GM12878 (cell line): ENCODE measurements at regions not wholly inside any gene's neighbourhood (a gene's known extent, or its start where the extent isn't known, plus 50 kb on each side); places are given as distances from the start of the nearest gene placed in this dataset.

Experiments
- ATAC-seq: fragments of 200-7000 bp; cut with Tn5 transposase; 3 replicates; pipeline ENCODE4 v1.9.1; 2020; ENCODE audit warnings: mild to moderate bottlenecking, moderate library complexity
- BruUV-seq: library from RNA; stranded (reverse); fragments of 400-500 nt; replicated peaks from 2 replicates; lab custom pipeline; 2021; lab: Mats Ljungman, UMichigan
- CTCF ChIA-PET: fragments of 300-600 bp; sonication (Branson Sonifier 250); formaldehyde crosslinking; extraction: SDS; loops from one replicate; lab custom pipeline; 2021; ENCODE audit warnings: inconsistent platforms; lab: Yijun Ruan, JAX
- POLR2A ChIA-PET: fragments of 350-600 bp; formaldehyde crosslinking; extraction: SDS; loops from one replicate; lab custom pipeline; 2021; ENCODE audit warnings: inconsistent platforms; lab: Charles Lee
- RAD21 ChIA-PET: fragments of 300-600 bp; sonication (Branson Sonifier 250); formaldehyde crosslinking; loops from one replicate; lab custom pipeline; 2023; ENCODE audit warnings: antibody characterized with exemption; ENCODE audit not compliant: unreplicated experiment; lab: Charles Lee
- SMC1A ChIA-PET: fragments of 300-600 bp; sonication (Branson Sonifier 250); formaldehyde crosslinking; loops from one replicate; lab custom pipeline; 2023; ENCODE audit not compliant: unreplicated experiment, uncharacterized antibody; lab: Charles Lee
- DNase-seq: peaks from one replicate; pipeline ENCODE4 v3.0.0-alpha.2; 2011; ENCODE audit warnings: low read depth, low spot score
- FAIRE-seq: peaks from 3 replicates; lab custom pipeline; 2011; peaks lifted over from hg19 to GRCh38; lab: Jason Lieb, UNC
- H2AFZ ChIP-seq: 2 replicates; pipeline ENCODE4 v1.6.0; 2011; ENCODE audit warnings: low read depth, low read length, control low read depth; ENCODE audit not compliant: control insufficient read depth
- H3K27ac ChIP-seq: 2 replicates; pipeline ENCODE4 v1.5.1; 2011; ENCODE audit warnings: control low read depth; ENCODE audit not compliant: control insufficient read depth, insufficient read depth
- H3K27me3 ChIP-seq, 2 experiments: replicated peaks in 1 of 2; 2 replicates each; pipeline versions ENCODE4 v1.6.0 to v1.6.1; 2011; ENCODE audit warnings: low read length in 1 of 2; ENCODE audit not compliant: control insufficient read depth in 2 of 2, insufficient read depth in 2 of 2
- H3K36me3 ChIP-seq, 2 experiments: 2 replicates each; pipeline ENCODE4 v1.5.1; 2011; ENCODE audit warnings: low read length in 1 of 2; ENCODE audit not compliant: control insufficient read depth in 2 of 2, insufficient read depth in 2 of 2
- H3K4me1 ChIP-seq: 2 replicates; pipeline ENCODE4 v1.6.1; 2011; ENCODE audit warnings: mild to moderate bottlenecking, low read length, moderate library complexity, mixed read lengths; ENCODE audit not compliant: control insufficient read depth, insufficient read depth
- H3K4me2 ChIP-seq: 2 replicates; pipeline ENCODE4 v1.6.0; 2011; ENCODE audit warnings: control low read depth; ENCODE audit not compliant: control insufficient read depth, insufficient read depth
- H3K4me3 ChIP-seq: fragments of 200-600 bp; sonication (generic); 2 replicates; pipeline ENCODE4 v1.5.1; 2016
- H3K79me2 ChIP-seq: 2 replicates; pipeline ENCODE4 v1.6.0; 2011; ENCODE audit warnings: low read length; ENCODE audit not compliant: control insufficient read depth, insufficient read depth
- H3K9ac ChIP-seq: 2 replicates; pipeline ENCODE4 v1.8.0; 2011; ENCODE audit warnings: low read length, control low read depth, mixed read lengths; ENCODE audit not compliant: control insufficient read depth, insufficient read depth
- H3K9me3 ChIP-seq: replicated peaks from 3 replicates; pipeline ENCODE4 v1.5.1; 2011; ENCODE audit warnings: mild to moderate bottlenecking, low read length; ENCODE audit not compliant: control insufficient read depth, insufficient read depth
- H4K20me1 ChIP-seq: 2 replicates; pipeline ENCODE4 v1.6.0; 2011; ENCODE audit not compliant: control insufficient read depth, insufficient read depth
- BCL3 ChIP-seq: IDR thresholded peaks from 2 replicates; pipeline ENCODE4 v1.6.1; 2011; ENCODE audit warnings: borderline replicate concordance, low read depth, mild to moderate bottlenecking, moderate library complexity, low read length; ENCODE audit not compliant: insufficient read depth, poor library complexity, severe bottlenecking
- CBFB ChIP-seq: IDR thresholded peaks from 2 replicates; pipeline ENCODE4 v1.6.1; 2016; ENCODE audit warnings: antibody characterized with exemption, low read depth
- CREM ChIP-seq: IDR thresholded peaks from 2 replicates; pipeline ENCODE4 v1.6.1; 2014; ENCODE audit warnings: antibody characterized with exemption, low read depth
- E2F4 ChIP-seq: IDR thresholded peaks from 2 replicates; pipeline ENCODE4 v1.6.1; 2012; ENCODE audit warnings: low read depth, low read length, improper control_type of control experiment
- EP300 ChIP-seq, 2 experiments: fragments of 150-350 bp in 1 of 2; IDR thresholded peaks; 2 replicates each; pipeline ENCODE4 v1.6.1; 2011 to 2012; ENCODE audit warnings: low read depth in 2 of 2, low read length in 2 of 2, borderline replicate concordance in 1 of 2, improper control_type of control experiment in 1 of 2, inconsistent platforms in 1 of 2; ENCODE audit not compliant: control insufficient read depth in 1 of 2
- ETV6 ChIP-seq, 2 experiments: fragments of 450-650 bp in 1 of 2; IDR thresholded peaks in 1 of 2; conservative IDR thresholded peaks in 1 of 2; 2 replicates each; pipeline ENCODE4 v1.6.1; 2014; ENCODE audit warnings: antibody characterized with exemption in 1 of 2, borderline replicate concordance in 1 of 2, low read depth in 1 of 2, mild to moderate bottlenecking in 1 of 2, moderate library complexity in 1 of 2
- FOXM1 ChIP-seq: IDR thresholded peaks from 2 replicates; pipeline ENCODE4 v1.6.1; 2012; ENCODE audit warnings: low read depth, mild to moderate bottlenecking, inconsistent platforms, low read length, moderate library complexity
- IKZF2 ChIP-seq, 2 experiments: fragments of 450-650 bp; IDR thresholded peaks; 2 replicates each; pipeline ENCODE4 v1.6.1; 2017; ENCODE audit warnings: mild to moderate bottlenecking in 2 of 2, moderate library complexity in 2 of 2
- JUNB ChIP-seq: IDR thresholded peaks from 2 replicates; pipeline ENCODE4 v1.6.1; 2016; ENCODE audit warnings: antibody characterized with exemption, mild to moderate bottlenecking
- MEF2A ChIP-seq: IDR thresholded peaks from 2 replicates; pipeline ENCODE4 v1.6.1; 2011; ENCODE audit warnings: low read depth, mild to moderate bottlenecking, low read length, moderate library complexity; ENCODE audit not compliant: insufficient read depth
- PML ChIP-seq: IDR thresholded peaks from 2 replicates; pipeline ENCODE4 v1.6.1; 2012; ENCODE audit warnings: low read length, inconsistent platforms
- SUPT20H ChIP-seq: IDR thresholded peaks from 2 replicates; pipeline ENCODE4 v1.6.1; 2011; ENCODE audit warnings: low read depth, mild to moderate bottlenecking, low read length, moderate library complexity, borderline replicate concordance; ENCODE audit not compliant: control insufficient read depth
- SUZ12 ChIP-seq: fragments of 200-600 bp; sonication (generic); IDR thresholded peaks from one replicate; pipeline ENCODE4 v1.6.1; 2018; ENCODE audit warnings: antibody characterized with exemption, mild to moderate bottlenecking; ENCODE audit not compliant: unreplicated experiment
- TARDBP ChIP-seq: IDR thresholded peaks from 2 replicates; pipeline ENCODE4 v1.6.1; 2016; ENCODE audit warnings: borderline replicate concordance
- TCF3 ChIP-seq: IDR thresholded peaks from 2 replicates; pipeline ENCODE4 v1.6.1; 2012; ENCODE audit warnings: low read depth, mild to moderate bottlenecking, low read length, borderline replicate concordance; ENCODE audit not compliant: insufficient read depth
- TCF7 ChIP-seq: IDR thresholded peaks from 2 replicates; pipeline ENCODE4 v1.6.1; 2014; ENCODE audit warnings: antibody characterized with exemption, borderline replicate concordance
- ZSCAN29 ChIP-seq: fragments of 450-650 bp; IDR thresholded peaks from 2 replicates; pipeline ENCODE4 v1.6.1; 2017; ENCODE audit warnings: mild to moderate bottlenecking, moderate library complexity
- WGBS: methylation state at CpG from one replicate; pipeline ENCODE4 v1.1.6; 2016; ENCODE audit warnings: low lambda C conversion rate; ENCODE audit not compliant: insufficient replicate concordance, insufficient coverage; ENCODE audit errors: missing lambda C conversion rate; 5-methylcytosine and 5-hydroxymethylcytosine counted together
- in situ Hi-C: fragments of 300-500 bp; cut with MboI; formaldehyde crosslinking; loops from 9 replicates; pipeline ENCODE4 v1.14.3; 2018; ENCODE audit warnings: mixed read lengths
- intact Hi-C: fragments of 100-400 bp; cut with micrococcal nuclease; formaldehyde crosslinking; loops from one replicate; pipeline ENCODE4 v1.14.2; 2022; ENCODE audit not compliant: unreplicated experiment
- TF ChIP-seq, protein P1 (sequence below): fragments of 450-650 bp; IDR thresholded peaks from 2 replicates; pipeline ENCODE4 v1.6.1; 2017; ENCODE audit warnings: mild to moderate bottlenecking

GRCh38 chr13:22270881-22271280 lies 600.0 kb downstream of the FGF9 start (continued):
- no peak for TF ChIP-seq ETV6 (conservative IDR thresholded peaks at IDR 0.05 in 1 of 2, IDR thresholded peaks at IDR 0.05 in 1 of 2; ENCODE audit: borderline replicate concordance in 1 of 2, low read depth in 1 of 2)
- TF ChIP-seq, all 136 proteins: peak for 0

- ChIA-PET RAD21 (interaction anchor here (1.0 to 1.4 kb wide), 2 partner anchors 36 to 153 kb away, joined by 3 read pairs; no protein-coding TSS in a partner anchor), CTCF (interaction anchor here (0.8 to 1.6 kb wide), 2 partner anchors 359 to 634 kb away, joined by 3 to 4 read pairs; no protein-coding TSS in a partner anchor), SMC1A (interaction anchor here (0.8 to 1.0 kb wide), 5 partner anchors 151 to 359 kb away, joined by 3 to 4 read pairs (median 4); no protein-coding TSS in a partner anchor), POLR2A (no interaction called here)
- Histone ChIP-seq H4K20me1 (no peaks in the 10 kb centered on the region), H3K9me3 (no peaks in the 10 kb centered on the region), H3K27ac (no peak overlapping the region), H3K36me3 (no peaks in the 10 kb centered on the region), H3K27me3 (no peaks in the 10 kb centered on the region), H3K4me3 (no peak overlapping the region), H3K79me2 (no peaks in the 10 kb centered on the region), H3K4me2 (no peak overlapping the region), H3K9ac (no peak overlapping the region), H2AFZ (no peak overlapping the region), H3K4me1 (no peaks in the 10 kb centered on the region)
- ATAC-seq (no peak), FAIRE-seq (no peak), DNase-seq (no peak)
- in situ Hi-C loops (no loop called here), intact Hi-C loops (loop anchor here (10.0 kb wide), 1 partner anchor 107 kb away; no protein-coding TSS in a partner anchor)
- 26% methylated on average over 2 of the region's 2 CpGs for WGBS
- BruUV-seq, result no TSS peak
- TF ChIP-seq TARDBP (no peak), MEF2A (no peak), CBFB (no peak), FOXM1 (no peak), SUPT20H (no peak), TCF7 (no peak), BCL3 (no peak), EP300 (IDR thresholded peaks at IDR 0.05; ENCODE audit: borderline replicate concordance in 1 of 2, control insufficient read depth in 1 of 2, low read depth in 2 of 2, low read length in 2 of 2) (no peak), TCF3 (no peak), ZSCAN29 (no peak), SUZ12 (no peak), E2F4 (no peak), CREM (no peak), PML (no peak), JUNB (no peak), IKZF2 (IDR thresholded peaks at IDR 0.05) (no peak)
- TF ChIP-seq, protein P1, sequence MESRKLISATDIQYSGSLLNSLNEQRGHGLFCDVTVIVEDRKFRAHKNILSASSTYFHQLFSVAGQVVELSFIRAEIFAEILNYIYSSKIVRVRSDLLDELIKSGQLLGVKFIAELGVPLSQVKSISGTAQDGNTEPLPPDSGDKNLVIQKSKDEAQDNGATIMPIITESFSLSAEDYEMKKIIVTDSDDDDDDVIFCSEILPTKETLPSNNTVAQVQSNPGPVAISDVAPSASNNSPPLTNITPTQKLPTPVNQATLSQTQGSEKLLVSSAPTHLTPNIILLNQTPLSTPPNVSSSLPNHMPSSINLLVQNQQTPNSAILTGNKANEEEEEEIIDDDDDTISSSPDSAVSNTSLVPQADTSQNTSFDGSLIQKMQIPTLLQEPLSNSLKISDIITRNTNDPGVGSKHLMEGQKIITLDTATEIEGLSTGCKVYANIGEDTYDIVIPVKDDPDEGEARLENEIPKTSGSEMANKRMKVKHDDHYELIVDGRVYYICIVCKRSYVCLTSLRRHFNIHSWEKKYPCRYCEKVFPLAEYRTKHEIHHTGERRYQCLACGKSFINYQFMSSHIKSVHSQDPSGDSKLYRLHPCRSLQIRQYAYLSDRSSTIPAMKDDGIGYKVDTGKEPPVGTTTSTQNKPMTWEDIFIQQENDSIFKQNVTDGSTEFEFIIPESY, result no peak
Measured at GRCh38 chr13:22271903-22272302, 601.0 kb downstream of the FGF9 start.
